DND-41 (cell line): ENCODE measurements at regions not wholly inside any gene's neighbourhood (a gene's known extent, or its start where the extent isn't known, plus 50 kb on each side); places are given as distances from the start of the nearest gene placed in this dataset.

Source experiments
- CTCF ChIP-seq: IDR thresholded peaks from 2 replicates; pipeline ENCODE4 v1.5.1; 2012; ENCODE audit warnings: borderline replicate concordance, low read length, moderate library complexity, mild to moderate bottlenecking; ENCODE audit not compliant: poor library complexity, severe bottlenecking; ENCODE audit errors: extremely low read depth
- EZH2 ChIP-seq: IDR thresholded peaks from 3 replicates; pipeline ENCODE4 v1.6.1; 2012; ENCODE audit warnings: borderline replicate concordance, low read depth, mild to moderate bottlenecking, moderate library complexity, low read length, inconsistent platforms; ENCODE audit not compliant: severe bottlenecking

DNA sequence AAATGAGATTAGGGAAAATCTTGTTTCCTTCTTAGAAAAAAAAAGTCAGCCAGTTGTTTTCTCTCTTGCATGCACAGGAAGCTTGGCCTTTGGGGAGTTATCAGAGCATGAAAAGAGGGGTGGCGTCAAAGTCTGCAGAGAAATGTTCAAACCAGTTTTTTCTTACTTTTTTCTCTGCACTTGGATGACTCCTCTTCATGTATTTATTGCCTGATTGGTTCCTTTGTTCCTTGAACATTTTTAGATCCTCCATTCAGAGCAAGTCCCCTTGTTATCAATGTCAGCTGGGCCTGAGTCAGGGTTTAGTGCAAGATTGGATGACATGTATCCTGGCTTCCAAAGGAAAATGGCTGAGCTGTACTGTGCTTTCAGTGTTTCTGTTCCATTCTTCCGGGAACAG, 392.6 kb upstream of the BRINP1 start:
- TF ChIP-seq CTCF: no peak
- TF ChIP-seq EZH2: no peak
